Stomach (tissue), 8 donors: ENCODE measurements at regions not wholly inside any gene's neighbourhood (a gene's known extent, or its start where the extent isn't known, plus 50 kb on each side); places are given as distances from the start of the nearest gene placed in this dataset.

Experiments
- DNase-seq, 2 donors: peaks; one replicate each; pipeline versions ENCODE4 v3.0.0 to v3.0.0-alpha.2; 2013 to 2019
- H3K27ac ChIP-seq, 5 donors: fragments of 200-600 bp in 4 of 5; sonication (generic) in 4 of 5; one replicate each; pipeline ENCODE4 v1.5.1; 2013 to 2019; ENCODE audit warnings: mild to moderate bottlenecking in 1 of 5, moderate library complexity in 1 of 5
- H3K27me3 ChIP-seq, 3 donors: fragments of 200-600 bp; sonication (generic); one replicate each; pipeline ENCODE4 v1.5.1; 2017 to 2019; ENCODE audit warnings: mixed run types in 1 of 3
- H3K36me3 ChIP-seq, 4 donors: fragments of 200-600 bp; sonication (generic); 1 replicate in 3 of 4; 2 replicates in 1 of 4; pipeline ENCODE4 v1.5.1; 2016 to 2019
- H3K4me1 ChIP-seq, 4 donors: fragments of 200-600 bp; sonication (generic); one replicate each; pipeline ENCODE4 v1.5.1; 2016 to 2019
- H3K4me3 ChIP-seq, 4 donors: fragments of 200-600 bp; sonication (generic) in 3 of 4; one replicate each; pipeline ENCODE4 v1.5.1; 2016 to 2019; ENCODE audit warnings: mild to moderate bottlenecking in 1 of 4
- H3K9me3 ChIP-seq, 4 donors: fragments of 200-600 bp; sonication (generic); one replicate each; pipeline ENCODE4 v1.5.1; 2016 to 2019
- EP300 ChIP-seq: sonication (generic); formaldehyde crosslinking; IDR thresholded peaks from one replicate; pipeline ENCODE4 v1.6.1; 2017; ENCODE audit warnings: antibody characterized with exemption
- POLR2A ChIP-seq, 4 donors: fragments of 450-650 bp; IDR thresholded peaks; one replicate each; pipeline ENCODE4 v1.6.1; 2016; ENCODE audit warnings: antibody characterized with exemption in 4 of 4, control low read depth in 2 of 4, mild to moderate bottlenecking in 1 of 4, moderate library complexity in 1 of 4
- POLR2AphosphoS5 ChIP-seq, 3 donors: sonication (generic); formaldehyde crosslinking; IDR thresholded peaks; one replicate each; pipeline ENCODE4 v1.6.1; 2016; ENCODE audit warnings: antibody characterized with exemption in 3 of 3
- WGBS, 5 donors: extraction: QIAGEN DNeasy Blood & Tissue Kit in 3 of 5; methylation state at CpG; one replicate each; pipeline versions ENCODE4 v1.1.5 to v1.1.7; 2013 to 2018; 5-methylcytosine and 5-hydroxymethylcytosine counted together
- intact Hi-C: fragments of 100-400 bp; cut with DNase I; formaldehyde crosslinking; loops from one replicate; pipeline ENCODE4 v1.15.1; 2023; ENCODE audit warnings: low total_unique reads
- TF ChIP-seq, protein P1 (sequence below), 7 experiments: fragments of 450-650 bp in 4 of 7; fragments of 200-600 bp in 3 of 7; sonication (generic) in 3 of 7; IDR thresholded peaks; one replicate each; pipeline ENCODE4 v1.5.1; 2016 to 2019; ENCODE audit warnings: antibody characterized with exemption in 7 of 7, control low read depth in 2 of 7, mild to moderate bottlenecking in 1 of 7
- donor health status: healthy with polysubstance abuse.
- donor health status: Bipolar disorder and iron deficiency.
- donor health status: healthy.

DNA sequence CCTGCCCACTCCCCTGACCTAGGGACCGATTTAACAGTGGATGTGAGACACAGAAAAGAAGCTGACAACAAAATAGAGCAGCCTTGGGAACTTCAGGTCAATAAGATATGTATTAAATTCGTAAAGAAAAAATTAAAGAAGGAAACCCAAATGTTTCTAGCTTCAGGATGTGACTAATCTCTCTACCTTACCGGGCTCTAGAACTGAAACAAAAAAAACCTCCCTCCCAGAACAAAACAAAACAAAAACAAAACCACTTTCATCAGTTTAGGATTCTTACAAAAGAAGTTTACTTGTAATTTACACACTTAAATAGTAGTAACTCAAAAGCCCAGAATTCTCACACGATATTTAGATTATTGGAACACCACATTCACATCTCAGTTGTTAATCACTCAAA, 185.8 kb upstream of the RPS6KA3 start:
- TF ChIP-seq EP300 (no peak), POLR2A (IDR thresholded peaks at IDR 0.05) (no peak), POLR2AphosphoS5 (IDR thresholded peaks at IDR 0.05) (no peak)
- TF ChIP-seq, protein P1, sequence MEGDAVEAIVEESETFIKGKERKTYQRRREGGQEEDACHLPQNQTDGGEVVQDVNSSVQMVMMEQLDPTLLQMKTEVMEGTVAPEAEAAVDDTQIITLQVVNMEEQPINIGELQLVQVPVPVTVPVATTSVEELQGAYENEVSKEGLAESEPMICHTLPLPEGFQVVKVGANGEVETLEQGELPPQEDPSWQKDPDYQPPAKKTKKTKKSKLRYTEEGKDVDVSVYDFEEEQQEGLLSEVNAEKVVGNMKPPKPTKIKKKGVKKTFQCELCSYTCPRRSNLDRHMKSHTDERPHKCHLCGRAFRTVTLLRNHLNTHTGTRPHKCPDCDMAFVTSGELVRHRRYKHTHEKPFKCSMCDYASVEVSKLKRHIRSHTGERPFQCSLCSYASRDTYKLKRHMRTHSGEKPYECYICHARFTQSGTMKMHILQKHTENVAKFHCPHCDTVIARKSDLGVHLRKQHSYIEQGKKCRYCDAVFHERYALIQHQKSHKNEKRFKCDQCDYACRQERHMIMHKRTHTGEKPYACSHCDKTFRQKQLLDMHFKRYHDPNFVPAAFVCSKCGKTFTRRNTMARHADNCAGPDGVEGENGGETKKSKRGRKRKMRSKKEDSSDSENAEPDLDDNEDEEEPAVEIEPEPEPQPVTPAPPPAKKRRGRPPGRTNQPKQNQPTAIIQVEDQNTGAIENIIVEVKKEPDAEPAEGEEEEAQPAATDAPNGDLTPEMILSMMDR (IDR thresholded peaks at IDR 0.05): no peak
- H3K36me3 ChIP-seq: no peaks in the 10 kb centered on the region
- peaks cover 0 to 4% (median 1%) of the 10 kb centered on the region in 4 donors for H3K9me3 ChIP-seq
- H3K4me1 ChIP-seq: no peaks in the 10 kb centered on the region
- intact Hi-C loops: no loop called here
- WGBS, 5 donors: 46 to 78% (median 57%) methylated on average over 4 of the region's 4 CpGs
- no peak overlapping the region for H3K4me3 ChIP-seq
- no peak overlapping the region for H3K27ac ChIP-seq
- no peak for DNase-seq
- no peaks in the 10 kb centered on the region for H3K27me3 ChIP-seq

GRCh38 chrX:20451929-20452328, 185.2 kb upstream of the RPS6KA3 start:
- no peaks in the 10 kb centered on the region for H3K36me3 ChIP-seq
- no peak for DNase-seq
- intact Hi-C loops: no loop called here
- H3K27ac ChIP-seq: no peak overlapping the region
- no peak overlapping the region for H3K4me3 ChIP-seq
- WGBS, 5 donors: 38 to 82% (median 56%) methylated on average over 2 of the region's 2 CpGs
- no peaks in the 10 kb centered on the region for H3K4me1 ChIP-seq
- TF ChIP-seq POLR2A (IDR thresholded peaks at IDR 0.05): no peak
- no peak for TF ChIP-seq POLR2AphosphoS5 (IDR thresholded peaks at IDR 0.05)
- TF ChIP-seq, protein P1 (IDR thresholded peaks at IDR 0.05): no peak
- TF ChIP-seq EP300: no peak
- peaks cover 0 to 4% (median 1%) of the 10 kb centered on the region in 4 donors for H3K9me3 ChIP-seq
- H3K27me3 ChIP-seq: no peaks in the 10 kb centered on the region

- no peaks in the 10 kb centered on the region for H3K36me3 ChIP-seq
- intact Hi-C loops: no loop called here
These were observed 178.4 kb upstream of the RPS6KA3 start for GRCh38 chrX:20445109-20445508.

GRCh38 chrX:20442597-20442996, 175.9 kb upstream of the RPS6KA3 start:
- Histone ChIP-seq H3K27me3 (no peaks in the 10 kb centered on the region), H3K27ac (no peak overlapping the region), H3K4me3 (no peak overlapping the region), H3K9me3 (no peaks in the 10 kb centered on the region), H3K36me3 (no peaks in the 10 kb centered on the region), H3K4me1 (no peaks in the 10 kb centered on the region)
- intact Hi-C loops: no loop called here
- TF ChIP-seq, protein P1 (IDR thresholded peaks at IDR 0.05): peak in 5 of 7 experiments; percentile 17 to 63 (median 34)
- no peak for TF ChIP-seq POLR2A (IDR thresholded peaks at IDR 0.05)
- TF ChIP-seq EP300: no peak
- TF ChIP-seq POLR2AphosphoS5 (IDR thresholded peaks at IDR 0.05): no peak
- DNase-seq: peak; percentile 90 to 91
- WGBS, 5 donors: 19 to 40% (median 27%) methylated on average over 2 to 3 of the region's 3 CpGs

More at GRCh38 chrX:20445109-20445508, 178.4 kb upstream of the RPS6KA3 start:
- Histone ChIP-seq H3K27ac (no peak overlapping the region), H3K4me3 (no peak overlapping the region), H3K9me3 (peaks cover 0 to 4% (median 0%) of the 10 kb centered on the region in 4 donors), H3K27me3 (no peaks in the 10 kb centered on the region), H3K4me1 (no peaks in the 10 kb centered on the region)
- DNase-seq: no peak
- TF ChIP-seq, protein P1 (IDR thresholded peaks at IDR 0.05): no peak
- TF ChIP-seq POLR2AphosphoS5 (IDR thresholded peaks at IDR 0.05) (no peak), POLR2A (IDR thresholded peaks at IDR 0.05) (no peak), EP300 (no peak)
- 51 to 84% (median 69%) methylated on average over 2 of the region's 2 CpGs for WGBS, 5 donors
